Brain microvascular endothelial cell (primary cell): ENCODE measurements at regions not wholly inside any gene's neighbourhood (a gene's known extent, or its start where the extent isn't known, plus 50 kb on each side); places are given as distances from the start of the nearest gene placed in this dataset.
"Not testable (repeated sequence)": the region's sequence is repeated elsewhere in the genome, so short reads cannot be mapped to it uniquely, and the experiment has no call there.

Source experiments
- DNase-seq: peaks from one replicate; pipeline ENCODE4 v3.0.0-alpha.2; 2020
- H3K27ac ChIP-seq: fragments of 250-450 bp; sonication (Bioruptor Pico); 2 replicates; pipeline ENCODE4 v1.5.1; 2020; ENCODE audit warnings: mild to moderate bottlenecking, moderate library complexity
- H3K27me3 ChIP-seq: fragments of 250-450 bp; sonication (Bioruptor Pico); replicated peaks from 2 replicates; pipeline ENCODE4 v1.5.1; 2020; ENCODE audit warnings: mild to moderate bottlenecking
- H3K36me3 ChIP-seq: fragments of 250-450 bp; sonication (Bioruptor Pico); replicated peaks from 2 replicates; pipeline ENCODE4 v1.5.1; 2020; ENCODE audit warnings: mild to moderate bottlenecking
- H3K4me3 ChIP-seq: 2 replicates; pipeline ENCODE4 v1.5.1; 2011; ENCODE audit warnings: low read depth, mild to moderate bottlenecking, control low read depth, low read length, moderate library complexity
- CTCF ChIP-seq: IDR thresholded peaks from 2 replicates; pipeline ENCODE4 v1.5.1; 2011; ENCODE audit warnings: low read depth, mild to moderate bottlenecking, moderate library complexity, low read length, control low read depth, inconsistent platforms; ENCODE audit errors: missing control alignments
- in situ Hi-C: cut with HindIII; loops from 2 replicates; pipeline ENCODE4 v1.10.0; 2017; ENCODE audit warnings: low sequenced_read_pairs, low pct_ligation_motif_present

- in situ Hi-C loops: no loop called here
- Histone ChIP-seq H3K27ac (no peak overlapping the region), H3K4me3 (no peak overlapping the region), H3K27me3 (no peaks in the 10 kb centered on the region), H3K36me3 (no peaks in the 10 kb centered on the region)
- no peak for TF ChIP-seq CTCF
- no peak for DNase-seq
Measured at GRCh38 chr3:180416111-180416594, 185.8 kb upstream of the TTC14 start.

DNA sequence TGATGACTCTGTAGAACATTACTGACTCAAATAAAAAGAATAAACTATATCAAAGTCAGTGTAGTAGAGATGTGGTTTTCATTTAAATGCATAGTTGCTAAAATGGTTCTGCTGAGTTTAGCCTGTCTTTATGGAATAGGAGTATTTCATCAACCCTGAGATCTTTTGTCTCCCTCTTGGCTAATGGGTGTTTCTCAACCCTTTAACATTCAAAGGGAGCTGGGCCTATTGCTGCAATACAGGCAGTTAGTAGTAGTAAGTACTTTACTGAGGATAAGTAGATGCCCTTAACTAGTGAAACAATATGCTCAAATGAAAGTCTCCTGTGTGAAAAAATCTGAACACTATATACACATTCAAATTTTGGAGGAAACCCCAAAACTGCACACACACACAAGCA lies 184.7 kb upstream of the TTC14 start:
- no peak overlapping the region for H3K4me3 ChIP-seq
- no peak for TF ChIP-seq CTCF
- in situ Hi-C loops: no loop called here
- no peaks in the 10 kb centered on the region for H3K36me3 ChIP-seq
- no peak for DNase-seq
- H3K27me3 ChIP-seq: no peaks in the 10 kb centered on the region
- H3K27ac ChIP-seq: no peak overlapping the region

GRCh38 chr3:180420016-180420415 lies 181.9 kb upstream of the TTC14 start:
- H3K27ac ChIP-seq: no peak overlapping the region
- H3K4me3 ChIP-seq: no peak overlapping the region
- no peaks in the 10 kb centered on the region for H3K27me3 ChIP-seq
- TF ChIP-seq CTCF: no peak
- DNase-seq: no peak
- in situ Hi-C loops: no loop called here
- no peaks in the 10 kb centered on the region for H3K36me3 ChIP-seq

- H3K27ac ChIP-seq: no peak overlapping the region
- H3K4me3 ChIP-seq: no peak overlapping the region
- no peaks in the 10 kb centered on the region for H3K36me3 ChIP-seq
- in situ Hi-C loops: no loop called here
- TF ChIP-seq CTCF: no peak
- H3K27me3 ChIP-seq: no peaks in the 10 kb centered on the region
- DNase-seq: no peak
Measured at GRCh38 chr3:180420804-180421203, 181.2 kb upstream of the TTC14 start.

GRCh38 chr3:180421221-180421620 lies 180.7 kb upstream of the TTC14 start:
- Histone ChIP-seq H3K27ac (peak overlapping the region; percentile 6), H3K27me3 (no peaks in the 10 kb centered on the region), H3K36me3 (no peaks in the 10 kb centered on the region), H3K4me3 (no peak overlapping the region)
- in situ Hi-C loops: no loop called here
- no peak for DNase-seq
- no peak for TF ChIP-seq CTCF

GRCh38 chr3:180421721-180422120 lies 180.2 kb upstream of the TTC14 start:
- Histone ChIP-seq H3K4me3 (no peak overlapping the region), H3K36me3 (no peaks in the 10 kb centered on the region), H3K27ac (no peak overlapping the region), H3K27me3 (no peaks in the 10 kb centered on the region)
- in situ Hi-C loops: no loop called here
- DNase-seq: no peak
- TF ChIP-seq CTCF: no peak

GRCh38 chr3:180424305-180424704 lies 177.7 kb upstream of the TTC14 start:
- H3K4me3 ChIP-seq, in situ Hi-C loops, H3K36me3 ChIP-seq, DNase-seq, H3K27ac ChIP-seq, H3K27me3 ChIP-seq: not testable (repeated sequence)
